RWPE1 (cell line): ENCODE measurements at regions not wholly inside any gene's neighbourhood (a gene's known extent, or its start where the extent isn't known, plus 50 kb on each side); places are given as distances from the start of the nearest gene placed in this dataset.
"Not testable (repeated sequence)": the region's sequence is repeated elsewhere in the genome, so short reads cannot be mapped to it uniquely, and the experiment has no call there.

Source experiments
- CTCF ChIA-PET: fragments of 350-600 bp; sonication (Branson Sonifier 250); formaldehyde crosslinking; extraction: SDS; loops from one replicate; lab custom pipeline; 2021; lab: Yijun Ruan, JAX
- POLR2A ChIA-PET: fragments of 400-600 bp; formaldehyde crosslinking; extraction: SDS; loops from one replicate; lab custom pipeline; 2020; ENCODE audit warnings: antibody characterized with exemption; ENCODE audit not compliant: low non-redundant PET; lab: Yijun Ruan, JAX
- DNase-seq: peaks from one replicate; pipeline ENCODE4 v3.0.0; 2012; ENCODE audit warnings: low spot score
- H3K27ac ChIP-seq: fragments of 450-650 bp; 2 replicates; pipeline ENCODE4 v1.5.1; 2017
- CTCF ChIP-seq: fragments of 450-650 bp; conservative IDR thresholded peaks from 2 replicates; pipeline ENCODE4 v1.5.1; 2017; ENCODE audit warnings: low read depth, mild to moderate bottlenecking

DNA sequence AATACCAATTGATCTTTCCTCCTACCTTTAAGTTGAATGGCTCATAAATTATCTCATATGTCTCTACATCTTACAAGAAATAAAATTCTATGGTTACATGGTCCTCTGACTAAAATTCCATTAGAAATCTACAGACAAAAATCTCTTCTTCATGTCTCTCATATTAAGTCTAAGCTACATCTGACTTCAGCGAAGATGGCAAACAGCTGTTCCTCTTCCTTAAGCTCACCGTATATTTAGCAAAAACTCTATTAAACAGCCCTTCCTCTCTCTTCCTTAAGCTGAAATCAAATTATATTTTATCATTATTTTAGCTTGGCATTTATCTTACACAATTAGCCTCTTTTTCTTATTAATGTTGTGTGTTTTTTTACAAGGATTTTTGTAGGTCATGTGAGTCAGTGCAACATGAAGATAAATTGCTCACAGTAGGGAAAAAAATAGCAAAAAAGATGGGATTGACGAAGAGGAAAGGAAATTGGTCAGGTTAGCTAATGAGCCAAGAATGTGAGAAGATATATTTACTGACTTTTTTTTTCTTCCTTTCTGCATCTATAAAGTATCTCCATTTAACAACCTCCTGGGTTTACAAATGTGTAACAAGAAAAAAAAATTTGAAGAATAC lies 2412.8 kb downstream of the ARAP2 start:
- POLR2A ChIA-PET, result no interaction called here
- no peak for DNase-seq
- no peak overlapping the region for H3K27ac ChIP-seq
- no peak for TF ChIP-seq CTCF
- CTCF ChIA-PET, result no interaction called here

DNA sequence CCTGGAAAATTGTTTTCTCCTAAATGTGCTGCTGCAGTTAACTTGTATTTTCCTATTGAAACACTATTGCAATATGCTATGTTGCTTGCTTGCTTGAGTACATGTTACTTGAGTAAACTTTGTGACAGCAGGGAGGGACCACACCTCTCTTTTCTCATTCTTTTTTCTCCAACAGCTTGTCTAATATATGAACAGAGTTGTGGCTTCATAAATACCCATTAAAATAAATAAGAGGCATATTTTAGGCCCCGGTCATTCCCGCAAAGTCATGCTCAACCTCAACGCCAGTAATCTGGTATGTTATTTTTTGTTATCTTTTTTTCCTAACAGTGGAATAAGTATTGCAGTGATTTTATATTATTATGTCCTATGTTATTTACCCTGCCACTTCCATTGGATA lies 2408.6 kb downstream of the ARAP2 start:
- POLR2A ChIA-PET, DNase-seq, CTCF ChIA-PET, H3K27ac ChIP-seq: not testable (repeated sequence)

DNA sequence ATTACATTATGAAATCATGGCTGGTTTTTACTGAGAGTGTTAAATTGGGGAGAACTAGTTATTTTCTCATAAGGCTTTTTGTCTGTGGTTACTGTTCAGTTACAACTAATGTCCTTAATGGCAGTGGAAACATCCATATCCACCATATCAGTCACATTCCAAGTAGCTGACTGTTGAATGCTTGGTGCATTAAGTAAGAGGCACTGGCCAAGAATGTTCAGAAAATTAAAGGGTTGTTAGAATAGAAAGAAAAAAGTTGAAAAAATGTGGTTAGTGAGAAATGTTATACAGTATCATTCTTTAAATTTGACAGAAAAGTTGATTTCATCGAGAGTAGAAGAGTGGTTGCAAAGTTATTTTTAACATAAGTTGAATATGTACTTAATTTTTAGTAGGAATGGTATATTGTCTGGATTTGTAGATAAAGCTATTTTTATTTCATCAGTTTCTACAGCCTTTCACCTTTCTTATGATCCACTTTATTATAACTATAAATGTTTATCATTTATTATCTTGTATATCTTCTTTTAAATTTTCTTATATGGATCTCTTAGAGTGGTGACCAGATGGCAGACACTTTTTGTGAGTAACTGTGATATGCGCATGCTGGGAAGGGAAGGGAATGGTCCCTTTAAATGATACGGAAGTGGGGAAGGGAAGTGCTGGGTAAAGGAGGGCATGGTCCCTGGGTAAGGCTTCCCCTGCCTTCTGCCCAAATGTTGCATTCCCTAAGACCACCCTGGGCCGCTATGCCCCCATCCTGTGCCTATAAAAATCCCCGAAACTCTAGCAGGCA lies 2407.1 kb downstream of the ARAP2 start:
- ChIA-PET POLR2A (no interaction called here), CTCF (no interaction called here)
- H3K27ac ChIP-seq, result no peak overlapping the region; the same call in 1 of the 2 replicates
- peak; percentile 2 for DNase-seq
- TF ChIP-seq CTCF, result no peak

DNA sequence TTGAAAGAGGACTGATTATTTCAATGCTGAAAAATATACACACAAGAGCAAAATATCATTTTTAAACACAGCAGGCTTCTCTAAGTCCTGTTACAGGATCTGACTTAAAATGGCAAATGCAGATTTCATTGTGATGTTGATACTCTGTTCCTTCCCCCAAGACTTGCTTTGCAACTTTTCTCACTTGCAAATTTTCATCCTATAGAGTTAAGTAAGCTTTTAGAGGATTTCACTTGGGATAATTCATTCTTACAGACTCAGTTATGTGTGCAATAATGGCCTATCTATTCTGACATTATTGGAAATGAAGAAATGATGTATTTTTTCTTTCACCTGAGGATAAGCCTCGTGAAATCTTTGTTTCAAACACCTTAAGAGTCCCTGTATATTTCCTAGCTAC lies 2403.2 kb downstream of the ARAP2 start:
- no peak for DNase-seq
- CTCF ChIA-PET, result no interaction called here
- no peak for TF ChIP-seq CTCF
- POLR2A ChIA-PET, result no interaction called here
- H3K27ac ChIP-seq, result no peak overlapping the region

- no peak for TF ChIP-seq CTCF
Measured at GRCh38 chr4:33850371-33850902, 2393.9 kb downstream of the ARAP2 start.

GRCh38 chr4:33853670-33854069 lies 2390.6 kb downstream of the ARAP2 start:
- DNase-seq, POLR2A ChIA-PET, H3K27ac ChIP-seq: not testable (repeated sequence)
- CTCF ChIA-PET, result interaction anchor here (0.7 kb wide), 1 partner anchor 37 kb away, joined by 4 read pairs; no protein-coding TSS in a partner anchor

More at GRCh38 chr4:33850371-33850902, 2393.9 kb downstream of the ARAP2 start:
- ChIA-PET CTCF (no interaction called here), POLR2A (no interaction called here)
- no peak overlapping the region for H3K27ac ChIP-seq
- no peak for DNase-seq

GRCh38 chr4:33864290-33864859 lies 2379.9 kb downstream of the ARAP2 start:
- DNase-seq, result no peak
- no peak for TF ChIP-seq CTCF
- ChIA-PET POLR2A (no interaction called here), CTCF (no interaction called here)
- H3K27ac ChIP-seq, result no peak overlapping the region
